SK-N-SH (cell line): ENCODE measurements at regions not wholly inside any gene's neighbourhood (a gene's known extent, or its start where the extent isn't known, plus 50 kb on each side); places are given as distances from the start of the nearest gene placed in this dataset.

ENCODE experiments used
- CTCF ChIP-seq: fragments of 200-600 bp; sonication (generic); IDR thresholded peaks from 2 replicates; pipeline ENCODE4 v1.6.1; 2017; ENCODE audit warnings: antibody characterized with exemption, mild to moderate bottlenecking, moderate library complexity
- EZH2phosphoT487 ChIP-seq: fragments of 200-600 bp; sonication (generic); IDR thresholded peaks from 2 replicates; pipeline ENCODE4 v1.6.1; 2017; ENCODE audit warnings: low read depth, mixed run types, mild to moderate bottlenecking, antibody characterized with exemption, moderate library complexity, borderline replicate concordance
- FOSL2 ChIP-seq: IDR thresholded peaks from 2 replicates; pipeline ENCODE4 v1.4.0; 2012; ENCODE audit warnings: low read depth, mild to moderate bottlenecking, moderate library complexity, borderline replicate concordance
- MAX ChIP-seq: IDR thresholded peaks from 2 replicates; pipeline ENCODE4 v1.4.0; 2012; ENCODE audit warnings: low read depth
- NFIC ChIP-seq: IDR thresholded peaks from 2 replicates; pipeline ENCODE4 v1.4.0; 2012; ENCODE audit warnings: borderline replicate concordance
- NRF1 ChIP-seq: IDR thresholded peaks from 2 replicates; pipeline ENCODE4 v1.6.1; 2012; ENCODE audit warnings: low read depth, mild to moderate bottlenecking, low read length
- POLR2AphosphoS5 ChIP-seq: IDR thresholded peaks from 2 replicates; pipeline ENCODE4 v1.6.1; 2012; ENCODE audit warnings: low read depth, low read length
- RCOR1 ChIP-seq: fragments of 150-350 bp; IDR thresholded peaks from 2 replicates; pipeline ENCODE4 v1.6.1; 2017; ENCODE audit warnings: antibody characterized with exemption, low read length
- REST ChIP-seq: IDR thresholded peaks from 2 replicates; pipeline ENCODE4 v1.6.1; 2012; ENCODE audit warnings: mild to moderate bottlenecking, low read depth, low read length, moderate library complexity
- SMC3 ChIP-seq: IDR thresholded peaks from 2 replicates; pipeline ENCODE4 v1.6.1; 2012; ENCODE audit warnings: low read depth, low read length, improper control_type of control experiment
- TCF12 ChIP-seq: IDR thresholded peaks from 2 replicates; pipeline ENCODE4 v1.4.0; 2012
- TEAD4 ChIP-seq: IDR thresholded peaks from 2 replicates; pipeline ENCODE4 v1.4.0; 2012; ENCODE audit warnings: mild to moderate bottlenecking, borderline replicate concordance; ENCODE audit not compliant: insufficient read depth
- TF ChIP-seq, protein P1 (sequence below): fragments of 150-350 bp; IDR thresholded peaks from 2 replicates; pipeline ENCODE4 v1.6.1; 2017; ENCODE audit warnings: antibody characterized with exemption, low read length, low read depth, borderline replicate concordance
- TF ChIP-seq, protein P2 (sequence below): IDR thresholded peaks from 2 replicates; pipeline ENCODE4 v1.4.0; 2012; ENCODE audit warnings: low read depth, borderline replicate concordance

GRCh38 chr16:63497408-63497807 lies 1461.2 kb upstream of the CDH8 start:
- TF ChIP-seq CTCF (no peak), POLR2AphosphoS5 (no peak), NFIC (no peak), SMC3 (no peak), MAX (no peak), EZH2phosphoT487 (no peak), FOSL2 (no peak), NRF1 (no peak), REST (no peak), RCOR1 (no peak), TEAD4 (no peak), TCF12 (no peak)
- TF ChIP-seq, protein P1, sequence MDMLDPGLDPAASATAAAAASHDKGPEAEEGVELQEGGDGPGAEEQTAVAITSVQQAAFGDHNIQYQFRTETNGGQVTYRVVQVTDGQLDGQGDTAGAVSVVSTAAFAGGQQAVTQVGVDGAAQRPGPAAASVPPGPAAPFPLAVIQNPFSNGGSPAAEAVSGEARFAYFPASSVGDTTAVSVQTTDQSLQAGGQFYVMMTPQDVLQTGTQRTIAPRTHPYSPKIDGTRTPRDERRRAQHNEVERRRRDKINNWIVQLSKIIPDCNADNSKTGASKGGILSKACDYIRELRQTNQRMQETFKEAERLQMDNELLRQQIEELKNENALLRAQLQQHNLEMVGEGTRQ: no peak
- TF ChIP-seq, protein P2, sequence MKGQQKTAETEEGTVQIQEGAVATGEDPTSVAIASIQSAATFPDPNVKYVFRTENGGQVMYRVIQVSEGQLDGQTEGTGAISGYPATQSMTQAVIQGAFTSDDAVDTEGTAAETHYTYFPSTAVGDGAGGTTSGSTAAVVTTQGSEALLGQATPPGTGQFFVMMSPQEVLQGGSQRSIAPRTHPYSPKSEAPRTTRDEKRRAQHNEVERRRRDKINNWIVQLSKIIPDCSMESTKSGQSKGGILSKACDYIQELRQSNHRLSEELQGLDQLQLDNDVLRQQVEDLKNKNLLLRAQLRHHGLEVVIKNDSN: no peak
